ENCODE measurements at regions not wholly inside any gene's neighbourhood (a gene's known extent, or its start where the extent isn't known, plus 50 kb on each side); places are given as distances from the start of the nearest gene placed in this dataset.
"Not testable (repeated sequence)": the region's sequence is repeated elsewhere in the genome, so short reads cannot be mapped to it uniquely, and the experiment has no call there.

GRCh38 chr10:118971187-118971586 is 58.3 kb upstream of the NANOS1 start:
- Histone ChIP-seq H3K4me3 (replicated peaks in 1 of 3) (no peak overlapping the region), H3K9me3 (no peaks in the 10 kb centered on the region), H3K36me3 (no peaks in the 10 kb centered on the region), H3K4me1 (no peaks in the 10 kb centered on the region), H3K27ac (no peak overlapping the region), H3K27me3 (no peaks in the 10 kb centered on the region)
- 80 to 81% methylated on average over 7 of the region's 7 CpGs for WGBS, 2 donors
- TF ChIP-seq POLR2A (IDR thresholded peaks at IDR 0.05) (no peak), CTCF (IDR thresholded peaks at IDR 0.05) (no peak)
- intact Hi-C loops (cut with DNase I) = no loop called here
- DNase-seq = no peak

GRCh38 chr10:118971876-118972275 is 57.6 kb upstream of the NANOS1 start:
- H3K4me3 ChIP-seq (replicated peaks in 1 of 3) = no peak overlapping the region
- intact Hi-C loops (cut with DNase I) = no loop called here
- WGBS, 2 donors = 72 to 77% methylated on average over 3 of the region's 3 CpGs
- H3K27ac ChIP-seq = no peak overlapping the region
- H3K9me3 ChIP-seq = no peaks in the 10 kb centered on the region
- TF ChIP-seq POLR2A (IDR thresholded peaks at IDR 0.05) (no peak), CTCF (IDR thresholded peaks at IDR 0.05) (no peak)
- no peaks in the 10 kb centered on the region for H3K36me3 ChIP-seq
- no peaks in the 10 kb centered on the region for H3K27me3 ChIP-seq
- no peaks in the 10 kb centered on the region for H3K4me1 ChIP-seq
- no peak for DNase-seq

- Histone ChIP-seq H3K4me3 (replicated peaks in 1 of 3) (no peak overlapping the region), H3K9me3 (no peaks in the 10 kb centered on the region), H3K27me3 (no peaks in the 10 kb centered on the region), H3K27ac (no peak overlapping the region), H3K4me1 (no peaks in the 10 kb centered on the region), H3K36me3 (no peaks in the 10 kb centered on the region)
- no peak for DNase-seq
- intact Hi-C loops (cut with DNase I) = no loop called here
- WGBS, 2 donors = 70 to 78% methylated on average over 1 of the region's 1 CpG
- TF ChIP-seq POLR2A (IDR thresholded peaks at IDR 0.05) = no peak
- TF ChIP-seq CTCF (IDR thresholded peaks at IDR 0.05) = no peak
Measured at GRCh38 chr10:118973744-118974143, 55.8 kb upstream of the NANOS1 start.

- TF ChIP-seq CTCF (IDR thresholded peaks at IDR 0.05) (no peak), POLR2A (IDR thresholded peaks at IDR 0.05) (no peak)
- WGBS, 2 donors = 77 to 90% methylated on average over 3 of the region's 3 CpGs
- intact Hi-C loops (cut with DNase I) = no loop called here
- Histone ChIP-seq H3K27me3 (no peaks in the 10 kb centered on the region), H3K9me3 (no peaks in the 10 kb centered on the region), H3K4me1 (no peaks in the 10 kb centered on the region), H3K36me3 (no peaks in the 10 kb centered on the region), H3K4me3 (replicated peaks in 1 of 3) (no peak overlapping the region), H3K27ac (no peak overlapping the region)
- no peak for DNase-seq
Measured at GRCh38 chr10:118974951-118975350, 54.6 kb upstream of the NANOS1 start.

- H3K4me3 ChIP-seq (replicated peaks in 1 of 3); H3K27me3 ChIP-seq; intact Hi-C loops (cut with DNase I); H3K27ac ChIP-seq; DNase-seq; H3K4me1 ChIP-seq; H3K36me3 ChIP-seq; H3K9me3 ChIP-seq: not testable (repeated sequence)
- WGBS, 2 donors = 92 to 95% methylated on average over 3 of the region's 3 CpGs
Measured at GRCh38 chr10:118976219-118976618, 53.3 kb upstream of the NANOS1 start.

GRCh38 chr10:118977022-118977599 is 52.4 kb upstream of the NANOS1 start:
- intact Hi-C loops (cut with DNase I) = no loop called here
- H3K4me3 ChIP-seq (replicated peaks in 1 of 3) = no peak overlapping the region
- H3K27me3 ChIP-seq = no peaks in the 10 kb centered on the region
- DNase-seq = no peak
- WGBS, 2 donors = 78 to 86% methylated on average over 5 of the region's 5 CpGs
- H3K4me1 ChIP-seq = no peaks in the 10 kb centered on the region
- no peak for TF ChIP-seq CTCF (IDR thresholded peaks at IDR 0.05)
- no peak for TF ChIP-seq POLR2A (IDR thresholded peaks at IDR 0.05)
- H3K27ac ChIP-seq = no peak overlapping the region
- H3K36me3 ChIP-seq = no peaks in the 10 kb centered on the region
- H3K9me3 ChIP-seq = no peaks in the 10 kb centered on the region

Measured in thyroid gland (tissue), 4 donors.